ENCODE measurements at regions not wholly inside any gene's neighbourhood (a gene's known extent, or its start where the extent isn't known, plus 50 kb on each side); places are given as distances from the start of the nearest gene placed in this dataset.

DNA sequence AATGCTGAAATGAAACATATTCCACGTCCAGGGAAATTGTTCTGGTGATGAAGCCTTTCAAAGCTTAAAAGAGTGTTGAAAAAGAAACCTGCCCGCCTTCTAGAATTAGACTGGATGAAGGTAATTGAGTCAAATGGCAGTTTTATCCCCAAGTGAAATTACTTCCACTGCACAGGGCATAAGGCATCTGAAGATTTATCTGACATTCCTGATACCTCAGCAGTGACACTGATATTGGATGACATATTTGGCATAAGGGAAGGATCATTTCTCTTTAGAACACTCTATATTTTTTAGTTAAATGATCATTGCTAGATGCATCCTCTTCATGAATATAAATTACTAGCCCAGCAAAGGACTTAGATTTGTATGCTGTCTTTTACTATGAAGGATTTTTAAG, 229.6 kb upstream of the TPK1 start:
- no peak overlapping the region for H3K27ac ChIP-seq (ENCODE audit: low read length)
- intact Hi-C loops (cut with micrococcal nuclease), result no loop called here
- H3K4me3 Mint-ChIP-seq, result no peak overlapping the region
- 75% methylated on average over 2 of the region's 2 CpGs for WGBS (ENCODE audit: insufficient coverage)
- H3K36me3 Mint-ChIP-seq, result no peaks in the 10 kb centered on the region
- no peaks in the 10 kb centered on the region for H3K27me3 Mint-ChIP-seq (ENCODE audit: low read depth in 2 of 2)
- H3K9me3 ChIP-seq (ENCODE audit: control insufficient read depth, insufficient read depth, low read length), result no peaks in the 10 kb centered on the region
- no peak for DNase-seq
- no peak for ATAC-seq
- no peaks in the 10 kb centered on the region for H3K4me1 Mint-ChIP-seq
- no peak overlapping the region for H3K4me3 ChIP-seq (ENCODE audit: low read length)
- TF ChIP-seq, protein P1, sequence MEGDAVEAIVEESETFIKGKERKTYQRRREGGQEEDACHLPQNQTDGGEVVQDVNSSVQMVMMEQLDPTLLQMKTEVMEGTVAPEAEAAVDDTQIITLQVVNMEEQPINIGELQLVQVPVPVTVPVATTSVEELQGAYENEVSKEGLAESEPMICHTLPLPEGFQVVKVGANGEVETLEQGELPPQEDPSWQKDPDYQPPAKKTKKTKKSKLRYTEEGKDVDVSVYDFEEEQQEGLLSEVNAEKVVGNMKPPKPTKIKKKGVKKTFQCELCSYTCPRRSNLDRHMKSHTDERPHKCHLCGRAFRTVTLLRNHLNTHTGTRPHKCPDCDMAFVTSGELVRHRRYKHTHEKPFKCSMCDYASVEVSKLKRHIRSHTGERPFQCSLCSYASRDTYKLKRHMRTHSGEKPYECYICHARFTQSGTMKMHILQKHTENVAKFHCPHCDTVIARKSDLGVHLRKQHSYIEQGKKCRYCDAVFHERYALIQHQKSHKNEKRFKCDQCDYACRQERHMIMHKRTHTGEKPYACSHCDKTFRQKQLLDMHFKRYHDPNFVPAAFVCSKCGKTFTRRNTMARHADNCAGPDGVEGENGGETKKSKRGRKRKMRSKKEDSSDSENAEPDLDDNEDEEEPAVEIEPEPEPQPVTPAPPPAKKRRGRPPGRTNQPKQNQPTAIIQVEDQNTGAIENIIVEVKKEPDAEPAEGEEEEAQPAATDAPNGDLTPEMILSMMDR (IDR thresholded peaks at IDR 0.05), result no peak
- no peaks in the 10 kb centered on the region for H3K27me3 ChIP-seq (ENCODE audit: control insufficient read depth, insufficient read depth, low read length)
- peaks cover 0 to 2% of the 10 kb centered on the region in 2 donors for H3K9me3 Mint-ChIP-seq
- H3K27ac Mint-ChIP-seq, result no peak overlapping the region
- no peaks in the 10 kb centered on the region for H3K36me3 ChIP-seq (ENCODE audit: control insufficient read depth, insufficient read depth, low read length)
- no peaks in the 10 kb centered on the region for H3K4me1 ChIP-seq (ENCODE audit: control insufficient read depth, insufficient read depth, low read length)

DNA sequence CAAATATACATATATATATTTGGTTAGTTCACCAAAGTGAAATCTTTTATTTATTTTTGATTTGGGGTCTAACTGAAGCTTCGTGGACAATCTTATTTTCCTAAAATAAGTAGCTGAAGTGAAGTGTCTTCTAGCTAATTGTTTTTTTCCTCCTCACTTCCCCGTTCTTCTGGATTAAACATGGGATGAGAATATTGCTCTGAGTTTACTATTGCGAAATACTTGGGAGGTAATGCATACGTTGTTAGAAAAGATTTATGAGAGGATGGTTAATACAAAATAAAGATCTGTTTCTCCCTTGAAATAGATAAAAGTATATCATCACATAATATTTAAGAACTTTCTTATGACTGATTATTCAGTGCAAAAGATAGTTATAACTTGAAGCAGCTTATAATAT, 228.3 kb upstream of the TPK1 start:
- Mint-ChIP-seq H3K27ac (no peak overlapping the region), H3K4me3 (no peak overlapping the region), H3K4me1 (no peaks in the 10 kb centered on the region), H3K36me3 (no peaks in the 10 kb centered on the region), H3K27me3 (ENCODE audit: low read depth in 2 of 2) (no peaks in the 10 kb centered on the region), H3K9me3 (peaks cover 0 to 2% of the 10 kb centered on the region in 2 donors)
- Histone ChIP-seq H3K9me3 (ENCODE audit: control insufficient read depth, insufficient read depth, low read length) (no peaks in the 10 kb centered on the region), H3K36me3 (ENCODE audit: control insufficient read depth, insufficient read depth, low read length) (no peaks in the 10 kb centered on the region), H3K27ac (ENCODE audit: low read length) (no peak overlapping the region), H3K4me1 (ENCODE audit: control insufficient read depth, insufficient read depth, low read length) (no peaks in the 10 kb centered on the region), H3K27me3 (ENCODE audit: control insufficient read depth, insufficient read depth, low read length) (no peaks in the 10 kb centered on the region), H3K4me3 (ENCODE audit: low read length) (no peak overlapping the region)
- no peak for DNase-seq
- no peak for ATAC-seq
- intact Hi-C loops (cut with micrococcal nuclease), result no loop called here
- TF ChIP-seq, protein P1 (IDR thresholded peaks at IDR 0.05), result no peak
- WGBS (ENCODE audit: insufficient coverage), result no CpG with 5 or more reads among the region's 4 CpGs

DNA sequence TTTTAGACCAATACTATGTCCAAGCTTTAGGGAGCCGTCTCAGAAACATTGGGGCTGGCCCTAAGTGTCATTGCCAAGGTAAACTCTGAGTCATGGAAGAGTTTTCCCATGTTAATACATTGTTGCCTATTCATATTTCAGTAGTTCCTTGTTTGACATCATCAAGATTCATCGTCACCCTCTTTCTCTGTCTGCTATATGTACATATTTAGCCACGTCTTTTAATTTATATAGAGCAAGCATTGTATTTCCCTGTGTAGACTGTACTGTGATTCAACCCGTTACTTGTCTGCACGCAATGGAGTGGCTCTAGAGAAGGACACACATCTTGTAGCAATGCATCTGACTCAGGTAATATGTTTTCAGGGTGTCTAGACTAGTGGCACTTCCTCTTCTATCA, 217.9 kb upstream of the TPK1 start:
- WGBS (ENCODE audit: insufficient coverage), result 92% methylated on average over 5 of the region's 5 CpGs
- Mint-ChIP-seq H3K27me3 (ENCODE audit: low read depth in 2 of 2) (no peaks in the 10 kb centered on the region), H3K27ac (no peak overlapping the region), H3K4me1 (no peaks in the 10 kb centered on the region), H3K4me3 (no peak overlapping the region), H3K36me3 (peaks cover 7% of the 10 kb centered on the region), H3K9me3 (peaks cover 0 to 2% of the 10 kb centered on the region in 2 donors)
- H3K36me3 ChIP-seq (ENCODE audit: control insufficient read depth, insufficient read depth, low read length), result no peaks in the 10 kb centered on the region
- TF ChIP-seq, protein P1 (IDR thresholded peaks at IDR 0.05), result no peak
- intact Hi-C loops (cut with micrococcal nuclease), result no loop called here
- no peak overlapping the region for H3K27ac ChIP-seq (ENCODE audit: low read length)
- H3K4me3 ChIP-seq (ENCODE audit: low read length), result no peak overlapping the region
- H3K27me3 ChIP-seq (ENCODE audit: control insufficient read depth, insufficient read depth, low read length), result no peaks in the 10 kb centered on the region
- no peak for DNase-seq
- ATAC-seq, result no peak
- H3K4me1 ChIP-seq (ENCODE audit: control insufficient read depth, insufficient read depth, low read length), result no peaks in the 10 kb centered on the region
- no peaks in the 10 kb centered on the region for H3K9me3 ChIP-seq (ENCODE audit: control insufficient read depth, insufficient read depth, low read length)

DNA sequence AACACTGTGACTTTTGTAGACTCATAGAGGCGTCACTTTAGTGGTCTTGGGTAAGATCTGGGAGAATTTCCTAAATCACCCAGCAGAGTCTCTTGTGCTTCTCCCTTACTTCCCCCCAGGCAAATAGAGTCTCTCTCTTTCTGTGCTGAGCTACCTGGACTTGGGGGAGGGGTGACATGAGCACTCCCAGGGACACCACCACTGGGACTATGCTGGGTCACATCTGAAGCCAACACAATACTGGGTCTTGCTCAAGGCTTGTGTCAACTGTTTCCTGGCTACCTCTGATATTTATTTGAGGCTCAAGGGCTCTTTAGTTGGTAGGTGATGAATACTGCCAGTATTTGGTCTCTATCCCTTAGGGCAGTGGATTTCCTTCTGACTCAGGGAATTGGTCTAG, 214.6 kb upstream of the TPK1 start:
- no peak for DNase-seq
- WGBS (ENCODE audit: insufficient coverage), result no CpG with 5 or more reads among the region's 1 CpG
- Mint-ChIP-seq H3K27ac (no peak overlapping the region), H3K27me3 (ENCODE audit: low read depth in 2 of 2) (no peaks in the 10 kb centered on the region), H3K4me3 (no peak overlapping the region), H3K9me3 (peaks cover 0 to 2% of the 10 kb centered on the region in 2 donors), H3K4me1 (no peaks in the 10 kb centered on the region), H3K36me3 (peaks cover 7% of the 10 kb centered on the region)
- TF ChIP-seq, protein P1 (IDR thresholded peaks at IDR 0.05), result no peak
- intact Hi-C loops (cut with micrococcal nuclease), result no loop called here
- Histone ChIP-seq H3K9me3 (ENCODE audit: control insufficient read depth, insufficient read depth, low read length) (no peaks in the 10 kb centered on the region), H3K36me3 (ENCODE audit: control insufficient read depth, insufficient read depth, low read length) (no peaks in the 10 kb centered on the region), H3K4me1 (ENCODE audit: control insufficient read depth, insufficient read depth, low read length) (no peaks in the 10 kb centered on the region), H3K4me3 (ENCODE audit: low read length) (no peak overlapping the region), H3K27ac (ENCODE audit: low read length) (no peak overlapping the region), H3K27me3 (ENCODE audit: control insufficient read depth, insufficient read depth, low read length) (no peaks in the 10 kb centered on the region)
- no peak for ATAC-seq
